SK-N-SH (cell line): ENCODE measurements at regions not wholly inside any gene's neighbourhood (a gene's known extent, or its start where the extent isn't known, plus 50 kb on each side); places are given as distances from the start of the nearest gene placed in this dataset.
"Not testable (repeated sequence)": the region's sequence is repeated elsewhere in the genome, so short reads cannot be mapped to it uniquely, and the experiment has no call there.

Experiments used
- NRF1 ChIP-seq: IDR thresholded peaks from 2 replicates; pipeline ENCODE4 v1.6.1; 2012; ENCODE audit warnings: low read depth, mild to moderate bottlenecking, low read length
- POLR2AphosphoS5 ChIP-seq: IDR thresholded peaks from 2 replicates; pipeline ENCODE4 v1.6.1; 2012; ENCODE audit warnings: low read depth, low read length
- RAD21 ChIP-seq: IDR thresholded peaks from 2 replicates; pipeline ENCODE4 v1.6.1; 2012; ENCODE audit warnings: mild to moderate bottlenecking, low read length
- TF ChIP-seq, protein P1 (sequence below): IDR thresholded peaks from 2 replicates; pipeline ENCODE4; 2012
- TF ChIP-seq, protein P2 (sequence below): fragments of 200-600 bp; sonication (generic); IDR thresholded peaks from 2 replicates; pipeline ENCODE4 v1.6.1; 2017; ENCODE audit warnings: antibody characterized with exemption, mild to moderate bottlenecking, moderate library complexity
- TF ChIP-seq, protein P3 (sequence below): IDR thresholded peaks from 2 replicates; pipeline ENCODE4 v1.4.0; 2012; ENCODE audit warnings: low read depth

DNA sequence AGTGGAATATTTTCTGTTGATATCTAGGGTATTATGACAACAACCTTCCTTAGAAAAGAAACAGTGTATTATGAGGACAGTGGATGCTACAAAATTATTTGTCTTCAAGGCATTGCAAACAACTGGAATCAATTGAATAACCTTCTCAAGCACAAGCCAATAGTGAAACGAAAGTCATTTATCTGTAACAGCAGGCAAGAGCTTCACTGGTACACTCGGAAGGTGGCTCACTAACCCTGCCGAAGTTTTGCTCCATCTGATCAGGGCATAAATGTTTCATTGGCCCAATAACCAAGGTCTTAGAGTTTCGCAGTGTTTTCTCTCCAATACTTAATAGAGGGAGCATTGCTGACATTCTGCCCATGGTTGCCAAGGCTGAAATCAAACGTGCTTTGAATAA, 5278.7 kb upstream of the TPTE start:
- TF ChIP-seq, protein P1, sequence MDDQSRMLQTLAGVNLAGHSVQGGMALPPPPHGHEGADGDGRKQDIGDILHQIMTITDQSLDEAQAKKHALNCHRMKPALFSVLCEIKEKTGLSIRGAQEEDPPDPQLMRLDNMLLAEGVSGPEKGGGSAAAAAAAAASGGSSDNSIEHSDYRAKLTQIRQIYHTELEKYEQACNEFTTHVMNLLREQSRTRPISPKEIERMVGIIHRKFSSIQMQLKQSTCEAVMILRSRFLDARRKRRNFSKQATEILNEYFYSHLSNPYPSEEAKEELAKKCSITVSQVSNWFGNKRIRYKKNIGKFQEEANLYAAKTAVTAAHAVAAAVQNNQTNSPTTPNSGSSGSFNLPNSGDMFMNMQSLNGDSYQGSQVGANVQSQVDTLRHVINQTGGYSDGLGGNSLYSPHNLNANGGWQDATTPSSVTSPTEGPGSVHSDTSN: not testable (repeated sequence)
- TF ChIP-seq, protein P2, sequence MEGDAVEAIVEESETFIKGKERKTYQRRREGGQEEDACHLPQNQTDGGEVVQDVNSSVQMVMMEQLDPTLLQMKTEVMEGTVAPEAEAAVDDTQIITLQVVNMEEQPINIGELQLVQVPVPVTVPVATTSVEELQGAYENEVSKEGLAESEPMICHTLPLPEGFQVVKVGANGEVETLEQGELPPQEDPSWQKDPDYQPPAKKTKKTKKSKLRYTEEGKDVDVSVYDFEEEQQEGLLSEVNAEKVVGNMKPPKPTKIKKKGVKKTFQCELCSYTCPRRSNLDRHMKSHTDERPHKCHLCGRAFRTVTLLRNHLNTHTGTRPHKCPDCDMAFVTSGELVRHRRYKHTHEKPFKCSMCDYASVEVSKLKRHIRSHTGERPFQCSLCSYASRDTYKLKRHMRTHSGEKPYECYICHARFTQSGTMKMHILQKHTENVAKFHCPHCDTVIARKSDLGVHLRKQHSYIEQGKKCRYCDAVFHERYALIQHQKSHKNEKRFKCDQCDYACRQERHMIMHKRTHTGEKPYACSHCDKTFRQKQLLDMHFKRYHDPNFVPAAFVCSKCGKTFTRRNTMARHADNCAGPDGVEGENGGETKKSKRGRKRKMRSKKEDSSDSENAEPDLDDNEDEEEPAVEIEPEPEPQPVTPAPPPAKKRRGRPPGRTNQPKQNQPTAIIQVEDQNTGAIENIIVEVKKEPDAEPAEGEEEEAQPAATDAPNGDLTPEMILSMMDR: not testable (repeated sequence)
- TF ChIP-seq POLR2AphosphoS5, RAD21, NRF1: not testable (repeated sequence)
- TF ChIP-seq, protein P3, sequence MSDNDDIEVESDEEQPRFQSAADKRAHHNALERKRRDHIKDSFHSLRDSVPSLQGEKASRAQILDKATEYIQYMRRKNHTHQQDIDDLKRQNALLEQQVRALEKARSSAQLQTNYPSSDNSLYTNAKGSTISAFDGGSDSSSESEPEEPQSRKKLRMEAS: not testable (repeated sequence)
